ENCODE measurements at regions not wholly inside any gene's neighbourhood (a gene's known extent, or its start where the extent isn't known, plus 50 kb on each side); places are given as distances from the start of the nearest gene placed in this dataset.

GRCh38 chr2:60400462-60401246, 152.8 kb downstream of the BCL11A start:
- DNase-seq (ENCODE audit: extremely low read depth, low read depth), result no peak

- DNase-seq (ENCODE audit: extremely low read depth, low read depth), result no peak
Measured at GRCh38 chr2:60394463-60394862, 159.0 kb downstream of the BCL11A start.

GRCh38 chr2:60391649-60392375, 161.6 kb downstream of the BCL11A start:
- no peak for DNase-seq (ENCODE audit: extremely low read depth, low read depth)

GRCh38 chr2:60391230-60391629, 162.2 kb downstream of the BCL11A start:
- no peak for DNase-seq (ENCODE audit: extremely low read depth, low read depth)

- no peak for DNase-seq (ENCODE audit: extremely low read depth, low read depth)
Measured at GRCh38 chr2:60386436-60386835, 167.0 kb downstream of the BCL11A start.

GRCh38 chr2:60385648-60386047, 167.8 kb downstream of the BCL11A start:
- DNase-seq (ENCODE audit: extremely low read depth, low read depth), result no peak

GRCh38 chr2:60383401-60384143, 169.9 kb downstream of the BCL11A start:
- DNase-seq (ENCODE audit: extremely low read depth, low read depth), result no peak

GRCh38 chr2:60380411-60380810, 173.0 kb downstream of the BCL11A start:
- DNase-seq (ENCODE audit: extremely low read depth, low read depth), result no peak

- DNase-seq (ENCODE audit: extremely low read depth, low read depth), result no peak
Measured at GRCh38 chr2:60379684-60380083, 173.8 kb downstream of the BCL11A start.

- DNase-seq (ENCODE audit: extremely low read depth, low read depth), result no peak
Measured at GRCh38 chr2:60379216-60379615, 174.2 kb downstream of the BCL11A start.

- no peak for DNase-seq (ENCODE audit: extremely low read depth, low read depth)
Measured at GRCh38 chr2:60377825-60378224, 175.6 kb downstream of the BCL11A start.

GRCh38 chr2:60376252-60376651, 177.2 kb downstream of the BCL11A start:
- no peak for DNase-seq (ENCODE audit: extremely low read depth, low read depth)

GRCh38 chr2:60371681-60372080, 181.8 kb downstream of the BCL11A start:
- no peak for DNase-seq (ENCODE audit: extremely low read depth, low read depth)

- DNase-seq (ENCODE audit: extremely low read depth, low read depth), result no peak
Measured at GRCh38 chr2:60371219-60371618, 182.2 kb downstream of the BCL11A start.

- no peak for DNase-seq (ENCODE audit: extremely low read depth, low read depth)
Measured at GRCh38 chr2:60370814-60371213, 182.6 kb downstream of the BCL11A start.

GRCh38 chr2:60368456-60368855, 185.0 kb downstream of the BCL11A start:
- DNase-seq (ENCODE audit: extremely low read depth, low read depth), result no peak

GRCh38 chr2:60366135-60366712, 187.2 kb downstream of the BCL11A start:
- DNase-seq (ENCODE audit: extremely low read depth, low read depth), result no peak

- no peak for DNase-seq (ENCODE audit: extremely low read depth, low read depth)
Measured at GRCh38 chr2:60365556-60365955, 187.9 kb downstream of the BCL11A start.

- no peak for DNase-seq (ENCODE audit: extremely low read depth, low read depth)
Measured at GRCh38 chr2:60364491-60364890, 189.0 kb downstream of the BCL11A start.

GRCh38 chr2:60361498-60361897, 192.0 kb downstream of the BCL11A start:
- DNase-seq (ENCODE audit: extremely low read depth, low read depth), result no peak

- DNase-seq (ENCODE audit: extremely low read depth, low read depth), result no peak
Measured at GRCh38 chr2:60359569-60359968, 193.9 kb downstream of the BCL11A start.

Data from NCI-H460 (cell line).